HG03159 (cell line): ENCODE measurements at regions not wholly inside any gene's neighbourhood (a gene's known extent, or its start where the extent isn't known, plus 50 kb on each side); places are given as distances from the start of the nearest gene placed in this dataset.

Source experiments
- ATAC-seq: cut with Tn5 transposase; IDR thresholded peaks from one replicate; pipeline ENCODE4 v1.9.1; 2021; ENCODE audit warnings: mild to moderate bottlenecking, moderate library complexity; ENCODE audit not compliant: unreplicated experiment

- no peak for ATAC-seq
Measured at GRCh38 chr16:79339863-79340262, 260.7 kb downstream of the MAF start.

- no peak for ATAC-seq
Measured at GRCh38 chr16:79337906-79338305, 262.6 kb downstream of the MAF start.

GRCh38 chr16:79336437-79337229 lies 263.9 kb downstream of the MAF start:
- no peak for ATAC-seq

GRCh38 chr16:79334127-79334526 lies 266.4 kb downstream of the MAF start:
- no peak for ATAC-seq

- no peak for ATAC-seq
Measured at GRCh38 chr16:79331066-79331465, 269.5 kb downstream of the MAF start.

- no peak for ATAC-seq
Measured at GRCh38 chr16:79329967-79330366, 270.6 kb downstream of the MAF start.

- no peak for ATAC-seq
Measured at GRCh38 chr16:79329166-79329521, 271.4 kb downstream of the MAF start.

- no peak for ATAC-seq
Measured at GRCh38 chr16:79328402-79329165, 272.0 kb downstream of the MAF start.

GRCh38 chr16:79327836-79328235 lies 272.7 kb downstream of the MAF start:
- no peak for ATAC-seq

- ATAC-seq: no peak
Measured at GRCh38 chr16:79326549-79326948, 274.0 kb downstream of the MAF start.

- no peak for ATAC-seq
Measured at GRCh38 chr16:79325226-79325945, 275.2 kb downstream of the MAF start.

GRCh38 chr16:79320956-79321355 lies 279.6 kb downstream of the MAF start:
- no peak for ATAC-seq

- no peak for ATAC-seq
Measured at GRCh38 chr16:79318143-79318899, 282.2 kb downstream of the MAF start.

GRCh38 chr16:79317521-79317920 lies 283.0 kb downstream of the MAF start:
- ATAC-seq: no peak

GRCh38 chr16:79317026-79317425 lies 283.5 kb downstream of the MAF start:
- no peak for ATAC-seq

GRCh38 chr16:79316004-79316458 lies 284.5 kb downstream of the MAF start:
- peak; percentile 83 for ATAC-seq

GRCh38 chr16:79312502-79312901 lies 288.0 kb downstream of the MAF start:
- no peak for ATAC-seq

- no peak for ATAC-seq
Measured at GRCh38 chr16:79310710-79311109, 289.8 kb downstream of the MAF start.

GRCh38 chr16:79309606-79310005 lies 290.9 kb downstream of the MAF start:
- no peak for ATAC-seq

GRCh38 chr16:79307214-79307613 lies 293.3 kb downstream of the MAF start:
- no peak for ATAC-seq

GRCh38 chr16:79305074-79305473 lies 295.5 kb downstream of the MAF start:
- ATAC-seq: no peak
